HG02798 (cell line): ENCODE measurements at regions not wholly inside any gene's neighbourhood (a gene's known extent, or its start where the extent isn't known, plus 50 kb on each side); places are given as distances from the start of the nearest gene placed in this dataset.

Source experiments
- ATAC-seq: cut with Tn5 transposase; IDR thresholded peaks from one replicate; pipeline ENCODE4 v1.9.1; 2021; ENCODE audit warnings: mild to moderate bottlenecking; ENCODE audit not compliant: unreplicated experiment, poor library complexity

DNA sequence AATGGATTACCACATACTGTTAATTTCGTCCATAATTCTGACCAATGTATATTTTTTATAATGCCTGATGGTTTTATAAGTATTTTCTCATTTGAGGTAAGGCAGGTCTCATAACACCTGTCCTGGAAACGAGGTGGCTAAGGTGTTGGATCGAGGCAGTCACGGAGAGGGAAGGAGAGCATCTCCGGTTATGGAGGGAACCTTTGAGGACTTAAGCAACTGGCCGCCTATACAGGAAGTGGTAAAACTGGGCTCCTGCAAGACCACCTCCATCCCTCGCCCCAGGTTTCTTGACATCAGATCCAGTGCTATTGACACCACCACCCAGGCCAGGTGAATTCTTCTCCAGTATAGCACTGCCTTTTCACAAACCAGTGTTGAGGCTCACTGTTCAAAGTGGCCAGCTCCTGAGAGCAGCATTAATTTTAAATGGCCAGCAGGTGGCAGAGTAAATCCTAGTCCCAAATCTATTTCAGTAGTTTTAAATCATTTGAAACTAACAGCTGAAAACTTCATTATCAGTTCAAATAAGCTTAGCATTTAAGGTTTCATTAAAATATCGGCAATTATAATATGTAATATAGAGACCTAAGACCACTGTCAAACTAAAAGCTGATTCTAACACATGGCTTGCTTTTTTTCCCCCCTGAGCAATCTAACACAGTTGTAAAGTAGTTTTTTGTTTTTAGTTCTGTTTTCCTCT is 100.8 kb downstream of the PPM1A start:
- peak; percentile 75 for ATAC-seq

GRCh38 chr14:60350366-60350720 is 101.3 kb downstream of the PPM1A start:
- ATAC-seq, result no peak

GRCh38 chr14:60353420-60353819 is 104.4 kb downstream of the PPM1A start:
- no peak for ATAC-seq

DNA sequence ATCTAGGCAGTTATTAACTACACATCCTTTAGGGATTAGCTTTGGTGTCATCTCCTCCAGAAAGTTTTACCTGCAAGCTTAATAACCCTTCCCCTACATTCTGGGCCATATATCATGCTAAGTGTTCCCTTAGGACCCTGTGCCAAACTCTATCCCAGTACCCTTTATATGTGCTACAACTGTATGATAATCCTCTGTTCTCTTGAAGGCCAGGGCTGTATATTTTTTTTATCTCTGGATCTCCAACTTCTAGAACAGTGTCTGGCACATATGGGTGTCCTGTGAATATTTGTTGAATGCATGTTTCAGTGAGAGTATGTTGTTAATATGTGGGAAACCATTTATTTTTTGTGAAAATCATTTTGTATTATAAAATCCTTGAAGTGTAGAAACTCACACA is 106.7 kb downstream of the PPM1A start:
- no peak for ATAC-seq

DNA sequence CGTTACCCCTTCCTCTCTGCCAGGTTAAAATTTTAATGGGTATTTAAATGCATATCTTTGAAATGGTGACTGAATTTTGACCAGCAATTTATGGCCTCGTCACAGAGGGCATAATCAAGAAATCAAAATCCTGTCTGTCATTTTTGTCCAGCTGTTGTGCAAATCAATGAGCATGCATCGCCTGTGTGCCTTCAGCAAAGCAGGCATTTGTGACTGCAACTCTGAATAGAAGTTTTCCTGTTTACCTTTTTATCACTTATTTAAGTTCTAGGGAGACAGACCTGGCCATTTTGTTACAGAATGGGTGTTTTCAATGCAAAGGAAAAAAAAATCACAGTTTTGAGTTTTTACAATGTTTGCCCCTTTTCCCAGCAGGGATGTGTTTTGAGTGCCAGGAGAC is 107.4 kb downstream of the PPM1A start:
- no peak for ATAC-seq

- no peak for ATAC-seq
Measured at GRCh38 chr14:60356906-60357550, 108.0 kb downstream of the PPM1A start.

DNA sequence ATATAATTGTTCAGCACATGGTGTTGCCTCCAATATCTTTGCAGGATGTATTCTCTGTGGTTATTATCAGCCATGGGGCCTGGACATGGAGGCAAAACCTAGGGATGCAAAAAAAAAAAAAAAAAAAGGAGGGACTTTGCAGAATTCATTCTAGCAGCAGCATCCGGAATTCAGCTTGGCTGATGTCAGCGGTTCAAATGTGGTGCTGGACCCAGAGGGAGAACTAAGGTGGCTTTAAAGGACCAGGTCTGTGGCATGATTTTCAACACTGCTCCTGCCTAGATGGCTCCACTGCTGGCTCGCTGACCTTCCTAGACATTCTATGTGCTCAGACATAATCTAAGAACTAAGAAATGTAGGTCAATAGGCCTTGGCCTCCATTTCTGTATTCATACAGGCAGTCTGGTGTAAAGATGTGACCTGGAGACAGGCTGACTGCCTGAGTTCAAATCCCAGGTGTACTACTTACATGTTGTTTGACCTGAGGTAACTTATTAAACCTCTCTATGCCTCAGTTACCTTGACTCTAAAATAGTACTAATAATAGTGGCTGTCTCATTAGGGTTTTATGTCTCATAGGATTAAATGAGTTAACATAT is 108.6 kb downstream of the PPM1A start:
- ATAC-seq, result no peak

DNA sequence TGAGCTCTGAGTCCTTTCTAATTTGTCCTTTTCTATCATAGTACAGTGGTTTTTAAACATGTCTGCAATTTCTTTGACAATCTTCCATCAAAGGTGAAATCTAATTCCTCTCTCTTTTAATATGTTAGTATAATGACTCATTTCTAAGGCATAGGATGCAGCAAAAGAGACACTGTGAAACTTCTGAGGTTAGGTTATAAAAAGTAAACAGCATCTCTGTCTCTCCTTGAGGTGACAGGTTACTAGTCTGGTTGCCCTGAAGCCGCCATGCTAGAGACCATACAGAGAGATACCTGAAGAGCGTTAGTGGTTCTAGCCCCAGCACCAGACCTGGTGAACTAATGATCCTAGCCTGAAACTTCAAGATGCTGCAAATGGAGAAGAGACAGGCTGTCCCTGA is 114.3 kb downstream of the PPM1A start:
- ATAC-seq, result no peak

GRCh38 chr14:60363687-60364086 is 114.7 kb downstream of the PPM1A start:
- no peak for ATAC-seq

DNA sequence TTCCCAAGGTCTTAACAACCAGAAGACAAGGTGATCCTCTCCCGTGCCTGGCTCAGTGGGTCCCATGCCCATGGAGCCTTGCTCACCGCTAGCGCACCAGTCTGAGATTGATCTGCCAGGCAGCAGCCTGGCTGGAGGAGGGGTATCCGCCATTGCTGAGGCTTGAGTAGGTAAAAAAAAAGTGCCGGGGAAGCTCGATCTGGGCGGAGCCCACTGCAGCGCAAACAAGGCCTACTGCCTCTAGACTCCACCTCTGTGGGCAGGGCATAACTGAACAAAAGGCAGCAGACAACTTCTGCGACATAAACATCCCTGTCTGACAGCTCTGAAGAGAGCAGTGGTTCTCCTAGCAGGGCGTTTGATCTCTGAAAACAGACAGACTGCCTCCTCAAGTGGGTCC is 104.0 kb downstream of the C14orf39 start:
- no peak for ATAC-seq
